HG03442 (cell line): ENCODE measurements at regions not wholly inside any gene's neighbourhood (a gene's known extent, or its start where the extent isn't known, plus 50 kb on each side); places are given as distances from the start of the nearest gene placed in this dataset.
"Not testable (repeated sequence)": the region's sequence is repeated elsewhere in the genome, so short reads cannot be mapped to it uniquely, and the experiment has no call there.

Experiments used
- ATAC-seq: cut with Tn5 transposase; IDR thresholded peaks from one replicate; pipeline ENCODE4 v1.9.1; 2021; ENCODE audit warnings: mild to moderate bottlenecking, moderate library complexity; ENCODE audit not compliant: unreplicated experiment

DNA sequence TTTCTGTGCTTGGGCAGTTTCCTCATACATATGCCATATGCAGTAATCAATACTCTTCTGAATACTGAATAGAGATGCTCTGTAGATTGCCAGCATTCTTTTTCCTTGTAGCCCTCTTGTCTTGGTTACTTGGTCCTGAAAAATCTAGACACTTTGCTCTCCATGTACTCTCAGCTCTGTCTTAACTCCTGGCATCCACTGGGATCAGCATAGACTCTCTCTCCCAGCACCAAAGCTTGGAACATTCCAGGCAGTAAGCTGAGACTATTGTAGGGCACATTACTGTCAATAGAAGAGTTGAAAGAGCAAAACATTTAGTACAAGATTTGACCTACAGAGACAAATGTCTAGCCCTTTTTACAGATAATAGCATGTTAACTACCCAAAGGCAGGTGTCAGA lies 1100.3 kb downstream of the TBL1XR1 start:
- ATAC-seq, result no peak

DNA sequence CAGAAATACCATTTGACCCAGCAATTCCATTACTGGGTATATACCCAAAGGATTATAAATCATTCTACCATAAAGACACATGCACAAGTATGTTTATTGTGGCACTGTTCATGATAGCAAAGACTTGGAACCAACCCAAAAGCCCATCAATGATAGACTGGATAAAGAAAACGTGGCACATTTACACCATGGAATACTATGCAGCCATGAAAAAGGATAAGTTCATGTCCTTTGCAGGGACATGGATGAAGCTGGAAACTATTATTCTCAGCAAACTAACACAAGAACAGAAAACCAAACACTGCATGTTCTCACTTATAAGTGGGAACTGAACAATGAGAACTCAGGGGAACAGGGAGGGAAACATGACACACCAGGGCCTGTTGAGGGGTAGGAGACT lies 1103.4 kb downstream of the TBL1XR1 start:
- ATAC-seq, result not testable (repeated sequence)

DNA sequence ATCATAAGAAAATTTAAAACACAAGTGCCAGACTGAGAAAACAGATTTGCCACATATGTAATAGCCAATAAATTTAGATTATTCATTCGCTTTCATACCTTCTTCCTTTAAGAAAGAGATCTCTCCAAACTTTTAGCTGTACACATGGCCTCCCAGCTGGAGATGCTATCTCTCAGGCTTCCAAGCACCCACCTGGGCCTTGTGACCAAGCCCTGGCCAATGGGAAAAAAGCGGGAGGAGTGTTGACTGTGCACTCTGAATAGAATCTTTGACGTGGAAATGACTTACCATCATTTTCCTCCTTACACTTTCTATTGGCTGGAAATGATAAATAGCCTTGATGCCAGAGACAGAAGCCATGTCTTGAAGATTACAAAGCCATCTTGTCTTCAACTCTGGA lies 1106.6 kb downstream of the TBL1XR1 start:
- ATAC-seq, result no peak

DNA sequence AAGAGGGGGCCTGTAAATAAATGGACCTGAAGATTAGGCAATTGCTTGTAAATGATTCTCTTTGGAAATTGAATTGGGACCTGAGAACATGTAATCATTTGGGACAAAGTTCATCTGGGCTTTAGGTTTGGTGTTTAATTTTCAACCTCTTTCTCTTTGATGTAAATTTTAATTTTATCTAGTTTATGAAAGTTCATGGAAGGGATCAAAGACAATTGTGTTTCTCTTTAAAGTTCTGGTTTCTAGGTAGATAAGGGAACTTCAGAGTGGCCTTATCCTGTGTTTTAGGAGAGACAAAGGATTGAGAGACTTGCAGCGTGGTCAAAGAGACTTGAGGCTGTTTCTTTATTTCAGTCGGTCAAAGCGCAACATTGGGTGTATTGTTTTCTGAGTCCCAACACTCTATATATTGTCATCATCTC lies 1108.3 kb downstream of the TBL1XR1 start:
- ATAC-seq, result no peak

DNA sequence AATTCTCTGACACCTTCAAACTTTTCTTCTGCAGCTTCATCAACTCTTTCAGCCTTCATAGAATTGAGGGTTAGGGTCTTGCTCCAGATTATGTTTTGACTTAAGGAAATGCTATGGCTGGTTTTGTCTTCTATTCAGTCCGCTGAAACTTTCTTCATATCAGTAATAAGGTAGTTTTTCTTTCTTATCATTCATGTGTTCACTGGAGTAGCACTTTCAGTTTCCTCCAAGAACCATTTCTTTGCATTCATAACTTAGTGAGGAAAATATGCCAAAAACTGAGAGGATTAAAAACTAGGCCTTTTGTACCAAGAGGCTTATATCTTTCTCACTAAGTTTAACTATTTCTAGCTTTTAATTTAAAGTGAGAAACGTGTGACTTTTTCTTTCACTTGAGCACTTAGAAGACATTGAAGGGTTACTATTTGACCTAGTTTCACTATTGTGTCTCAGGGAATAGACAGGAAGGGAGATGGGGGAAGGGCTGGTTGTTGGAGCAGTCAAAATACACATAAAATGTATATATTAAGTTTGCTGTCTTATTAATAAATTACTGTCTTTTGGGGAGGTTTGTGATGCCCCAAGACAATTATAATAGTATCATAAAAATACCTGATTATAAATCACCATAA lies 1110.1 kb downstream of the TBL1XR1 start:
- no peak for ATAC-seq

DNA sequence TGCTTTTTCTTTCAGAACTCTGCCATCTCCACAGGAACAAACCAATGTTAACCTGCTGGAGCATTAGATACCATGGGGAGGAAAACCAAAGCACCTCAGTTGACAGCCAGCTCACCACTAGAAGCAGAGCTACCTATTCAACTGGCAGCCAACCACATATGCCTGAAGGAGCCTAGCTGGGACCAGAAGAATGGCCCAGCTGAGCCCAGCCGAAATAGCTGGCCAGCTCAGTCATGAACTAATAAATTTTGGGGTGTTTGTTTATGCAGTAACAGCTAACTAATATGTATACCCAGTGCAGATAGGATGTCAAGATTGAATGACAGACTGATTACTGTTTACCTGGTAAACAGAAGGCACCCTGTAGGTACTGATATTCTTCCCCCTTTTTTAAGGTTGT lies 1117.5 kb downstream of the TBL1XR1 start:
- ATAC-seq, result no peak

DNA sequence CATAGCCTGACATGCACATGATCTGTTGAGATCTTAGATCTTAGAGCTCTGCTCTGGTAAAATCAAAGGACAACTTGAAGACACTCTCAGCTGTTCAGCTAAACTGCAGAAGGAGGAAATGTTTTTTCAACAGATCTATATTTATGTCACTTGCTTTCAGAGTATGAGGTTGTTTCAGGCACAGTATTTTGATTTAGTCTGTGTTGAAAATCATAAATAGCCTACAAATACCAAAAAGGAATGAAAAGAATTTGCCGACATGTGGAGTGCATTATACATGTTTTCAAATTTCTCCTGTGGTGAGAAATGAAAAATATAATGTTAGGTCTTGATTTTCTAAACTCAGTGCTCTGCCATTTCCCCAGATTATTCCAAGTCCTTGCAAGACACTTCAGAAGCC lies 1118.4 kb downstream of the TBL1XR1 start:
- no peak for ATAC-seq

DNA sequence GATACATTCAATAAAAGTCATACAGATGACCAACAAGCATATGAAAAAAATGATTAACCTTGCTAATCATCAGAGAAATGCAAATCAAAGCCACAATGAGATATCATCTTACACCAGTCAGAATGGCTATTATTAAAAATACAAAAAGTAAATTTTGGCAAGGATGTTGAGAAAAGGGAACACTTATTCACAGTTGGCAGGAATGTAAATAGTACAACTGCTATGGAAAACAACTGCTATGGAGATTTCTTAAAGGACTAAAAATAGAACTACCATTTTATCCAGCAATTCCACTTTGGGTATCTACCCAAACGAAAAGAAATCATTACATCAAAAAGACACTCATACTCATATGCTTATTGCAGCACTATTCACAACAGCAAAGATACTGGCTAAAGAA lies 1121.8 kb downstream of the TBL1XR1 start:
- ATAC-seq, result no peak

DNA sequence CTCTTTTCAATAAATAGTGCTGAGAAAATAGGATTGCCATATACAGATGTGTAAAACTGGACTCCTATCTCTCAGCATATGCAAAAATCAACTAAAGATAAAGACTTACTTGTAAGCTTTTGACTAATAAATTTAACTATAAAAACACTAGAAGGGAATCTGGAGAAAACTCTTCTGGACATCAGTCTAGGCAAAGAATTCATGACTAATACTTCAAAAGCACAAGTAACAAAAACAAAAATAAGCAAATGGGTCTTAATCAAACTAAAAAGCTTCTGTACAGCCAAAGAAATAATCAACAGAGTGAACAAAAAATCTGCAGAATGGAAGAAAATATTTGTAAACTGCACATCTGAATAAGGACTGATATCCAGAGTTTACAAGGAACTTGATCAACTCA lies 1122.2 kb downstream of the TBL1XR1 start:
- ATAC-seq, result no peak

DNA sequence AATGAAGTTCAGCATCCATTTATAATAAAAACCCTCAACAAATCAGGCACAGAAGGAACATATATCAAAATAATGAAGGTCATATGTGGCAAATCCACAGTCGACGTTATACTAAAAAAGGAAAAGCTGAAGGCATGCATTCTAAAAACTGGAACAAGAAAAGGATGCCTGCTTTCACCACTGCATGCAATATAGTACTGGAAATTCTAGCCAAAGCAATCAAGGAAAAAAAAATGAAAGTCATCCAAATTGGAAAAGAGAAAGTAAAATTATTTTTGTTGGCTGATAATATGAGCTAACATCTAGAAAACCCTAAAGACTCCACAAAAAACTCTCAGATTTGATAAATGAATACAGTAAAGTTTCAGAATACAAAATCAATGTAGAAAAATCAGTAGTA lies 1123.2 kb downstream of the TBL1XR1 start:
- ATAC-seq, result no peak

DNA sequence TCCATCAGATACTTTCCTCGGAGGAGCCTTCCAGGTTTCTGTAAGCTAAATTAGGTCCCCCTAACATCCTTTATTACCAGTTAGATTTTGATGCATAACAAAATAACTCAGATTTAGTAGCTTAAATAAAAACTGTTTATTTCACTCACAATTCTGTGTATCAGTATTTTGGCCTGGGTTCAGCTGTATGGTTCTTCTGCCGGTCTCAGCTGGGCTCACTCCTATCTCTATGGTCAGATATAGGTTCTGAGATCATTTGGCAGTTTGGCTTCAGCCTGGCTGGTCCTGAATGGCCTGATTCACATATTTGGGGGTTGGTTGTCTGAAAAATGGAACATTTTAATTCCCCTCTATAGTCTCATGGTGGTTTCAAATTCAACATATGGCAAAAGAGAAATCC lies 1125.3 kb downstream of the TBL1XR1 start:
- no peak for ATAC-seq

DNA sequence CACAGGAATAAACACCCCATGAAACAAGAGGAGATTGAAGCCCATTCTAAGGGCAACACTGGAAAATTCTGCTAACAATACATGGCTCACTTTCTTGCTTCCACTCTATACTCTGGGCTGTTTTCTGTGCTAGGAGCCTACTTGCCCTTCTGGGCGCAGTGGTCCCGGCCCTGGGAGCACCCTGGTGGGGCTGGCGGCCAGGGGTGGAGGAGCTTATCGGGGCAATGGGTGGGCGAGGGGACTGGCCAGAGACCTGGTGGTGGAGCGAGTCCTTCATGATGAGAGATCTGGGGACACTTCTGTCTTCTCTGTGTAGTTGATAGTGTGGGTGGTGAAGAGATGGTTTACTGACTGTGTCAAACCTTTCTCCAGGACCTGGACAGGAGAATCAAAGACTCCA lies 1128.5 kb downstream of the TBL1XR1 start:
- ATAC-seq, result no peak

DNA sequence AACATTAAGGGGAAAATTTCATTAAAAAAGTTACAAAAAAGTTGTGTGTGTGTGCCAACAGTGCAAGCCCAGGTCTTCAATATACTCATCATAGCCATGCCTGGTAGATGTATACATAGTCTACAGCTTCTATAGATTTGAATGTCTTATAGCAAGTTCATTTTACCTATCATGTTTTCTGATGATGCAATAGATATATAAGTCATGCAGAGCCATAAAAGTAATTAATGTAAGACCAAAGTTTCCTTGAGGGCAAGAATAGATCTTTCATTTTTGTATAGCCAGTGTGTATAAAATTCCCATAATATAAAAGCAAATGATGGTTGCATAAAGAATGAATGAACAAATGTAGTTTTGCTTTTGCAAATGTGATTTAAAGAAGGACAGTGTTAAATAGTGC lies 1138.4 kb downstream of the TBL1XR1 start:
- ATAC-seq, result no peak

DNA sequence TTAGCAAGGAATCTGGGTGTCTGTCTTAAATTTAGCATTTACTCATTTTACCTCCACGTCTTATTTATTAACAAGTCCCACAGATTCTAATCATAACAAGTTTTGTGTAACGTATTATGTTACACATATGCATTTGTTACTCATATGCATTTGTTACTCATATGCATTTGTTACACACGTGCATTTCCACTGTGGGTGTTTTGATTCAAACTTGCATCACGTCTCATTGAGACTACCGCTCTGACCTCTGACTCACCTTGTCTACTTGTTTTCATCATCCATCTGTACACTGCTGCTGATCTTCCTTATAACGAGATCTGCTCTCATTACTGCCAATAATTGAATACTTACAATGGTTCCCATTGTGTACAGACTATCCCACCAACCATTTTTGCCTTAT lies 1141.4 kb downstream of the TBL1XR1 start:
- ATAC-seq, result no peak

DNA sequence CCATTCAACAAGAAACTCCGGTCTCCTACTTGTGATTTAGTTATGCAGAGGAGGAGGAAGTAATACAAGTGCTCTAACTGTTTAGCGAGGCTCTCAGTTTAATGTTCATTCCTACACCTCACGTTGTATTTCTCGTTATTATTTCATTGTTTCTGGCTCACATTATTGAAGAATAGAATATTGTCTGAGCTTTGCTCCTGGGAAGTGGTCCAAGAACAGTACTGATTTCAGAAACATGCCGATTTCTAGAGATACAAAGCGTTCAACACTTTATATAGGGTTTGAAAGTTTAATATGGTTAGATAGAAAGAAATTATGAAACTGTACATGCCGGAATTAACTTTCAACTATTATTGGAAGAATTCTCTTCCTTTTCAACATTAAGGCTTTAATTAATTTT lies 1145.5 kb downstream of the TBL1XR1 start:
- ATAC-seq, result no peak

DNA sequence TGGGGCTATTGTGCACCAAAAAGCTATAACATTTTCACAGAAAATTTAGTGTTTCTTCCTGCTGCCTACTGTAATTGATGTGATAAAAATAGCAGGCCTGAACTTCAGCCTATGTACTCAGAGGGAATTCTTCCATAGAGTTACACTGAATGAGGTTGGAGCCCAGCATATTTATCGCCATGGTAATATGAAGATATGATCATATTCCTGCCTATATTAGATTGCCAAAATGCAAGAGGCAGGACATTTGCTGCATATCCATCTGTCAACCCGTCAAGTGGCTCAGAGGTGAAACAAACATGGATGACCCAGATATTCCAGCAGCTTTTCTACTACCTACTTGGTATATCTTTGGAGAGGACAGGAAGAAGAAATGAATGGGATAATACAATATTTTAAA lies 1150.6 kb downstream of the TBL1XR1 start:
- no peak for ATAC-seq

DNA sequence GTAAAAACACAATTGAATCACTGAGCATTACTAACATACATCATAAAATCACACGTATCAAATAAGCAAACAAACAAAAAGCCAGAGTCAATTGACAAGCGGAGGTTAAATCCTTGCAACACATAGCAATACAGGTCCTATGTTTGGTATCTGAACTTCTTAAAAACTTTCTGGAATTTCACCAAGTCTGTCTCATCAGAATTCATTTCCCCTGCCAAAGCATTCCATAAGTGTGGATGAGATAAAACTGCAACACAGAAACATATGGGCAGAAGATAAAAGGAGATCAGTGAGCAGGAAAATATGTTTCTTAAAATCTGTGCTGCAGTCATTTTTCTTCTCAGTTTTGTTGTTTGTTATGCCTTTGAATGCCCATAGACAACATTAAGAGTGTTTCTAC lies 1155.5 kb downstream of the TBL1XR1 start:
- no peak for ATAC-seq

DNA sequence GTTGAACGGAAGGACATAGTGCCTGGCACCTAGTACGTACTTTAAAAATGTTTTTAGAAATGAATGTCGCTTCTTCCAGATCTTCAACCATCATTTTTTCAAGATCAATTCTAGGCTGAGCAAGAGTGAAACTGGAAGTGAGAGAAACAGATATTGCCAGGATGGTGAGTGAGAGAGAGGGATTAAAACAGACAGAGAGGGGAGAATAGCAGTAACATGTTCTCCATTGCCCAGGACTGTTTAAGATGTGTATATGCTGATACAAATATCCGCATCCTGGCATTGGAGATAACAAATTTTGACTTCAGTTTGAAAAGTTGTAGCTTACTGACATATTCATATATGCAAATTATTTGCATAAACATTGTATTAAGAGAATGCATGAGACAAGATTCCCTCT lies 1156.1 kb downstream of the TBL1XR1 start:
- ATAC-seq, result no peak

DNA sequence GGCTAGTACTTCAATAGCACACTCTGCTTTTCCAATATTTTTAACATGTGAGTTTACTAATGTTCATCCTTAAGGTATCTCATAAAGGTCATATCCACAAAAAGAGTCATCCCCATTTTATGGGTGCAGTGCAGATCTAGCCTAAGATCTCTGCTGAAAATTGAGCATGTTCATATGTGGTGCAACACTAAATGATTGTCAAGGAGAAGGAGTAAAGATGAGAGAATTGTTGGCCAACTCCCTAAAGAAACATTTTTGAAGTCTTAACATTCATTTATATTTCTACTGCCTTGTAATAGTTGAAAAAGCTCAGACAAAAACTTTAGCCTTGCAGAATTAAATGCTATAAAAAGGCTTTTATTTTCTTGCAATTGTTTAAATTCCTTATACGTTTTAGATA lies 1159.6 kb downstream of the TBL1XR1 start:
- no peak for ATAC-seq

DNA sequence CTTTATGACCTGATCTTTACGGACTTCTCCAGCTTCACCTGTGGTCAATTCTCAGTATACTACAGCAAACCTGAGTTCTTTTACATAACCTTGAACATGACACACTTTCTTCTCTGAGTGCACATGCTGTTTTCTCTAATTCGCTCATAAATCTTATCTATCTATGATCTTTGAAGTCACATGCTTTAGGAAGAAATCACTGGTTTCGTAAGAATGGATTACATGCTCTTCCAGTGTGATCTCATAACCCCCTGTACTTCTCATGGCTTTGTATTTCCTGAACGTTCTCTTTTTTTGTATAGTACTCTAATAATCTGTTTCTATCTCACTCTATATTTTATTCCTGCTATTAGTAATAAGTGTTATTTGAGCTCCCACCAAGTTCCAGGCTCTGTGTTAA lies 1165.2 kb downstream of the TBL1XR1 start:
- ATAC-seq, result no peak

DNA sequence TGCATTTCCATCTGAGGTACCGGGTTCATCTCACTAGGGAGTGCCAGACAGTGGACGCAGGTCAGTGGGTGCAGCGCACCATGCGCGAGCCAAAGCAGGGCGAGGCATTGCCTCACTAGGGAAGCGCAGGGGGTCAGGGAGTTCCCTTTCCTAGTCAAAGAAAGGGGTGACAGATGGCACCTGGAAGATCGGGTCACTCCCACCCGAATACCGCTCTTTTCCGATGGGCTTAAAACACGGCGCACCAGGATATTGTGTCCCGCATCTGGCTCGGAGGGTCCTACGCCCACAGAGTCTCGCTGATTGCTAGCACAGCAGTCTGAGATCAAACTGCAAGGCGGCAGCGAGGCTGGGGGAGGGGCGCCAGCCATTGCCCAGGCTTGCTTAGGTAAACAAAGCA lies 1157.1 kb downstream of the NAALADL2 start:
- not testable (repeated sequence) for ATAC-seq

DNA sequence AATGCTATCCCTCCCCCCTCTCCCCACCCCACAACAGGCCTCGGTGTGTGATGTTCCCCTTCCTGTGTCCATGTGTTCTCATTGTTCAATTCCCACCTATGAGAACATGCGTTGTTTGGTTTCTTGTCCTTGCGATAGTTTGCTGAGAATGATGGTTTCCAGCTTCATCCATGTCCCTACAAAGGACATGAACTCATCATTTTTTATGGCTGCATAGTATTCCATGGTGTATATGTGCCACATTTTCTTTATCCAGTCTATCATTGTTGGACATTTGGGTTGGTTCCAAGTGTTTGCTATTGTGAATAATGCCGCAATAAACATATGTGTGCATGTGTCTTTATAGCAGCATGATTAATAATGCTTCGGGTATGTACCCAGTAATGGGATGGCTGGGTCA lies 1156.1 kb downstream of the NAALADL2 start:
- not testable (repeated sequence) for ATAC-seq

DNA sequence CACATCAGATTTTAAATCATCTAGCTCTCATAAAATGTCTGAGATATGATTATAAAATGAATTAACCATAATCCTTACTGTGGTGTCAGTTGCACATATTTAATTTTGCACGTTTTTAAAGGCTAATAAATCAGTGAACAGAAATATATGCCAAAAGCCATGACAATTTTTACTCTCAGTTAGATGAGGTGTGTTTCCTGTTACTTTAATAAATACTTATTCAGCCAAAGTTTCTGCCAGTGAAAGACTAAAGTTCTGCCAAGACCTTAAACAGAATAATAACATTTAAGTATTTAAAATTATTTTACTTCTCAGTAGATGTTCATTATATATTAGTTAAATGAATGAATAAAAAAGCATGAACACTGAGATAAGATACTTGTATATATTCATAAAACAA lies 1150.1 kb downstream of the NAALADL2 start:
- no peak for ATAC-seq

DNA sequence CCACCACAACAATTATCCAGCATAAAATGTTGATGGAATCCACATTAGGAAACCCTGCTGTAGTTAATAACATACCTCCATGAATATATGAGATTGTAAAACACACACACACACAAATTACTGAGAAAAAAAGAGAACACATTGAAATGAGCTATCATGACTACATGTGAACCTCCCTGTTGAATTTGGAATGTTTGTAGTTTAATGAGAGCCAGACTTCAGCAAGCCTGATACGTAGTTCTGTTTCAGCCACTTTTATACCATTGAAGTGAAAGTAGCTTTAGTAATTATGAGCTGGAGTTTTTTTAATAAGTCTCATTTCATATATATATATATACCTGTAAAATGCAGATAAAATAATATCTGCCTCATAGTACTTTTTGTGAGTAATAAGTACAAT lies 1146.4 kb downstream of the NAALADL2 start:
- no peak for ATAC-seq
